ENCODE measurements at regions not wholly inside any gene's neighbourhood (a gene's known extent, or its start where the extent isn't known, plus 50 kb on each side); places are given as distances from the start of the nearest gene placed in this dataset.

DNA sequence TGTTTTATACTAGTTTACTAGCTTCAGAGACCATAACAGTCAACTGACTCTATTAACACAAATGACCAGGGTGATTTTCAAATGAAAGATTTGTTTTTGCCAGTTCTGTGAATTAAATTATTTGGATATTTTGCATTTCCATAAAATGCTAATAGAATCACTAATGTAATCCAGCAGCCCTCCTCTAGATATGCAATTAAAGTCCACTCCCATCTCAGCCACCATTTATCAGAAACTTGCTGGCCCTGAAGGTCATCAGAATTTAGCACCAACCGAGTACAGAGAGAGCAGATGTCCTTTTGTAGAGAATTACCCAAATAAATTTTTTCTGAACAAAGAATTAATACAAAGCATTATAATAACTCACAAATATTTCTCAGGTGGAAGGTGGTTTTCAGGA, 531.1 kb upstream of the SLIT2 start:
- WGBS, 4 donors, result 50 to 73% (median 60%) methylated on average over 1 of the region's 1 CpG
- TF ChIP-seq, protein P1, sequence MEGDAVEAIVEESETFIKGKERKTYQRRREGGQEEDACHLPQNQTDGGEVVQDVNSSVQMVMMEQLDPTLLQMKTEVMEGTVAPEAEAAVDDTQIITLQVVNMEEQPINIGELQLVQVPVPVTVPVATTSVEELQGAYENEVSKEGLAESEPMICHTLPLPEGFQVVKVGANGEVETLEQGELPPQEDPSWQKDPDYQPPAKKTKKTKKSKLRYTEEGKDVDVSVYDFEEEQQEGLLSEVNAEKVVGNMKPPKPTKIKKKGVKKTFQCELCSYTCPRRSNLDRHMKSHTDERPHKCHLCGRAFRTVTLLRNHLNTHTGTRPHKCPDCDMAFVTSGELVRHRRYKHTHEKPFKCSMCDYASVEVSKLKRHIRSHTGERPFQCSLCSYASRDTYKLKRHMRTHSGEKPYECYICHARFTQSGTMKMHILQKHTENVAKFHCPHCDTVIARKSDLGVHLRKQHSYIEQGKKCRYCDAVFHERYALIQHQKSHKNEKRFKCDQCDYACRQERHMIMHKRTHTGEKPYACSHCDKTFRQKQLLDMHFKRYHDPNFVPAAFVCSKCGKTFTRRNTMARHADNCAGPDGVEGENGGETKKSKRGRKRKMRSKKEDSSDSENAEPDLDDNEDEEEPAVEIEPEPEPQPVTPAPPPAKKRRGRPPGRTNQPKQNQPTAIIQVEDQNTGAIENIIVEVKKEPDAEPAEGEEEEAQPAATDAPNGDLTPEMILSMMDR (IDR thresholded peaks at IDR 0.05), result no peak
- TF ChIP-seq POLR2A (IDR thresholded peaks at IDR 0.05), result no peak
- H3K36me3 ChIP-seq, result no peaks in the 10 kb centered on the region
- no peak overlapping the region for H3K27ac ChIP-seq
- no peak overlapping the region for H3K4me3 ChIP-seq
- DNase-seq (no peak), ATAC-seq (no peak)
- peaks cover 0 to 4% (median 0%) of the 10 kb centered on the region in 12 donors for H3K4me1 ChIP-seq
- no peaks in the 10 kb centered on the region for H3K9me3 ChIP-seq
- intact Hi-C loops (cut with DNase I), result no loop called here
- H3K27me3 ChIP-seq, result no peaks in the 10 kb centered on the region

DNA sequence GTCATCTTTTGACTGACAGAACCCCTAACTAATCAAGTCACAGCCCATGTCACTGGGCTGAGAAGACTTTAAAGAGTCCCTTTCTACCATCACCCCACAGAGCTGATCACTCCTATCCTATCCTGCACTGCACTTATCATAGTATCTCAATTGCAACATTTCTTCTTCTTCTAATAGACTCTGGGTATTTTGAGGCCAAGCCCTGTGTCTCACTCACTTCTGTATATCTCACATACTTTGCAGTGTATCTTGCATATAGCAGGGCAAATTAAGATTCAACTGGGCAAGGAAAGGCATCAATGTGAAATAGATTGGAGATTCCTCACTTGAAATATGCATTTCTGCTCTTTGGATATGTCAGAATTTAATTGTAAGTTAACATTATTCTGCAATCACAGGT, 531.5 kb upstream of the SLIT2 start:
- ATAC-seq (no peak), DNase-seq (no peak)
- intact Hi-C loops (cut with DNase I), result no loop called here
- no peaks in the 10 kb centered on the region for H3K36me3 ChIP-seq
- no peak overlapping the region for H3K4me3 ChIP-seq
- H3K4me1 ChIP-seq, result peaks cover 0 to 4% (median 0%) of the 10 kb centered on the region in 12 donors
- H3K9me3 ChIP-seq, result no peaks in the 10 kb centered on the region
- no peak overlapping the region for H3K27ac ChIP-seq
- TF ChIP-seq POLR2A (IDR thresholded peaks at IDR 0.05), result no peak
- TF ChIP-seq, protein P1 (IDR thresholded peaks at IDR 0.05), result no peak
- H3K27me3 ChIP-seq, result no peaks in the 10 kb centered on the region

DNA sequence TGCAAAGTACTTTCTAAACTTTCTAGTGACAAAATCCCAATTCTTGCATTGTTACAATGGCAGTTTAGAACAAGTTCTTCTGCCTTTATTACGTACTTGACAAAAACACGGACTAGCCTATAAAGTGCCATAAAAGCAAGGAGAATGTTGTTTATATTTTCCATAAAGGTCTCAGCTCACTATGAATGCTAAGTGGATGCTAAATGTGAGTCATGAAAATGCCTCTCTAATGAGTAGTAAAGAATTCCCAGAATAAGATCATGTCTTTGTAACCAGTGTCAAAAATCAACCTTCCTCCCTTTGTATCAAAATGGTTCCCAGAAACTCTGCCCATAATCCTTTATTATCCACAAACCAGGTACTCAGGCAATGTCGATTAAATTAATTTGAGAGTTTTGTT, 539.8 kb upstream of the SLIT2 start:
- no peaks in the 10 kb centered on the region for H3K36me3 ChIP-seq
- H3K27ac ChIP-seq, result no peak overlapping the region
- TF ChIP-seq, protein P1 (IDR thresholded peaks at IDR 0.05), result no peak
- TF ChIP-seq POLR2A (IDR thresholded peaks at IDR 0.05), result no peak
- WGBS, 4 donors, result 95 to 97% (median 96%) methylated on average over 3 of the region's 3 CpGs
- DNase-seq (no peak), ATAC-seq (no peak)
- intact Hi-C loops (cut with DNase I), result no loop called here
- H3K4me1 ChIP-seq, result no peaks in the 10 kb centered on the region
- H3K9me3 ChIP-seq, result no peaks in the 10 kb centered on the region
- no peaks in the 10 kb centered on the region for H3K27me3 ChIP-seq
- no peak overlapping the region for H3K4me3 ChIP-seq

DNA sequence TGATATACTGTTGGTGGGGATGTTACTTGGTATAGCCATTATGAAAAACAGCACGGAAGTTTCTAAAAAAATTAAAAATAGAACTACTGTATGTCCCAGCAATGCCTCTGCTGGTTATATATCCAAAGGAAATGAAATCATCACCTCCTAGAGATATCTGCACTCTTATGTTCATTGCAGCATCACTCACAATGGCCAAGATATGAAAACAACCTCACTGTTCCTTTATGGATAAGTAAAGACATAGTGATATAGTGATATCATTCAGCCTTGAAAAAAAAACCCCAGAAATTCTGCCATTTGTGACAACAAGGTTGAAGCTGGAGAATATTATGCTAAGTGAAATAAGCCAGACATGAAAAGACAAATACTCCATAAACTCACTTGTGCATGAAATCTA, 543.8 kb upstream of the SLIT2 start:
- ATAC-seq, result no peak
- Histone ChIP-seq H3K27ac (no peak overlapping the region), H3K27me3 (no peaks in the 10 kb centered on the region), H3K4me1 (peaks cover 0 to 2% (median 0%) of the 10 kb centered on the region in 12 donors), H3K4me3 (no peak overlapping the region), H3K36me3 (no peaks in the 10 kb centered on the region), H3K9me3 (no peaks in the 10 kb centered on the region)
- TF ChIP-seq POLR2A (IDR thresholded peaks at IDR 0.05), result no peak
- TF ChIP-seq, protein P1 (IDR thresholded peaks at IDR 0.05), result no peak
- intact Hi-C loops (cut with DNase I), result no loop called here
- DNase-seq, result no peak
- WGBS, 4 donors, result 32 to 47% (median 38%) methylated on average over 1 of the region's 1 CpG

Measured in heart left ventricle (tissue), 16 donors.